Choroid plexus epithelial cell (primary cell): ENCODE measurements at regions not wholly inside any gene's neighbourhood (a gene's known extent, or its start where the extent isn't known, plus 50 kb on each side); places are given as distances from the start of the nearest gene placed in this dataset.
"Not testable (repeated sequence)": the region's sequence is repeated elsewhere in the genome, so short reads cannot be mapped to it uniquely, and the experiment has no call there.

ENCODE experiments used
- DNase-seq: peaks from one replicate; pipeline ENCODE4 v3.0.0-alpha.2; 2010; ENCODE audit warnings: low read depth
- H3K4me3 ChIP-seq: 2 replicates; pipeline ENCODE4 v1.5.1; 2011; ENCODE audit warnings: low read depth, mild to moderate bottlenecking, control low read depth, low read length, moderate library complexity
- TF ChIP-seq, protein P1 (sequence below): conservative IDR thresholded peaks from 2 replicates; pipeline ENCODE4 v1.5.1; 2011; ENCODE audit warnings: low read depth, mild to moderate bottlenecking, control low read depth, inconsistent platforms, low read length, moderate library complexity

DNA sequence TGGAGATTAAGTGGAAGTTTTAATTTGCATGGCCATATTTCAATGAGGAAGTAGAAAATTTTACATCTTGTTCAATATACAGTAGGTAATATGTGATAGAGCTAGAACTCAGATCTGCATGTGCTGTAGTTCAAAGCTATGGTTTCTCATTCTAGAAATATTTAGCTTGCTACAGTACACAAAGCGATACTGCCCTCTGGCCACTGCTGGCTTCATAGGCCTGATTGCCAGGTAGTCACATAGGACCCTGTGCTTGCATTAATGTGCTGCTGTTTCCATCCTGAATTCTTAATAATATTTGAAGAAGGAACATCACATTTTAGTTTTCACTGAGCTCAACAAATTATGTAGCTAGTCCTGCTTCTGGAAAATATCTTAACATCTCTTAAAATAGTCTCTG is 87.0 kb downstream of the PLSCR2 start:
- TF ChIP-seq, protein P1, sequence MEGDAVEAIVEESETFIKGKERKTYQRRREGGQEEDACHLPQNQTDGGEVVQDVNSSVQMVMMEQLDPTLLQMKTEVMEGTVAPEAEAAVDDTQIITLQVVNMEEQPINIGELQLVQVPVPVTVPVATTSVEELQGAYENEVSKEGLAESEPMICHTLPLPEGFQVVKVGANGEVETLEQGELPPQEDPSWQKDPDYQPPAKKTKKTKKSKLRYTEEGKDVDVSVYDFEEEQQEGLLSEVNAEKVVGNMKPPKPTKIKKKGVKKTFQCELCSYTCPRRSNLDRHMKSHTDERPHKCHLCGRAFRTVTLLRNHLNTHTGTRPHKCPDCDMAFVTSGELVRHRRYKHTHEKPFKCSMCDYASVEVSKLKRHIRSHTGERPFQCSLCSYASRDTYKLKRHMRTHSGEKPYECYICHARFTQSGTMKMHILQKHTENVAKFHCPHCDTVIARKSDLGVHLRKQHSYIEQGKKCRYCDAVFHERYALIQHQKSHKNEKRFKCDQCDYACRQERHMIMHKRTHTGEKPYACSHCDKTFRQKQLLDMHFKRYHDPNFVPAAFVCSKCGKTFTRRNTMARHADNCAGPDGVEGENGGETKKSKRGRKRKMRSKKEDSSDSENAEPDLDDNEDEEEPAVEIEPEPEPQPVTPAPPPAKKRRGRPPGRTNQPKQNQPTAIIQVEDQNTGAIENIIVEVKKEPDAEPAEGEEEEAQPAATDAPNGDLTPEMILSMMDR: peak; percentile 61
- no peak overlapping the region for H3K4me3 ChIP-seq
- DNase-seq: peak; percentile 72

DNA sequence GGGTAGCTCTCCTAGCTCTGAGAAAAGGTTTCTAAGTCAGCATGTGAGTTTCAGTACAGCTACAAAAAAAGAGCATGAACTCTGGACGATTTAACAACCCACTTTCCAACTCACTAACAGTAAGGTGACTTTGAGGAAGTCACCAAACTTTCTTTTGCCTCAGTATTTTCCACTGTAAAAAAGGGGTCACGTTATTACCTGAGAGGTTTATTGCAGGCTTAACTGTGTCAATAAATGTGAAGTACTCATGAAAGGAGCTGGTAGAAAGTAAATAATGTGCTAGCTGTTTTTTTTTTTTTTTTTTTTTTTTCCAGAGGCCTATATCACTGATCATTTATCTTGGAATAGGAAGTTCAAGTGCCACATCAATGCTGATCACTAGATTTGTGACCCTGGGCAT is 89.3 kb downstream of the PLSCR2 start:
- no peak for DNase-seq
- TF ChIP-seq, protein P1: no peak
- H3K4me3 ChIP-seq: no peak overlapping the region

DNA sequence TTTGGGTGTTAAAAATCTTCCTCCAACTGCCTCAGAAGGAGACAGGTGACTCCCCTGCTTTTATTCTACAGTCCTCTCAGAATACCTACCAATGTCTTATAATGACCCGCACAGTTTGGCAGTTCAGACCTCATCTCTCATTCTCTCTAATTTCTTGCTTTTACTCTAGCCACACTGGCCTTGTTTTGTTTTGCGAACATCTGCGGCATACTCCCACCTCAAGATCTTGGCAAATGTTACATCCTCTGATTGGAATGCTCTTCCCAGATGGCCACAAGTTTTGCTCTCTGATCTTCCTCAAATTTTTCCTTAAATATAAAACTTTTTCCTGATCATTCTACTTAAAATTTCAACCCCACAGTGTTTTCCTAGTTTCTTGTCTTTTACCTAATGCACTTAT is 94.1 kb downstream of the PLSCR2 start:
- no peak for DNase-seq
- H3K4me3 ChIP-seq: no peak overlapping the region
- TF ChIP-seq, protein P1: no peak

DNA sequence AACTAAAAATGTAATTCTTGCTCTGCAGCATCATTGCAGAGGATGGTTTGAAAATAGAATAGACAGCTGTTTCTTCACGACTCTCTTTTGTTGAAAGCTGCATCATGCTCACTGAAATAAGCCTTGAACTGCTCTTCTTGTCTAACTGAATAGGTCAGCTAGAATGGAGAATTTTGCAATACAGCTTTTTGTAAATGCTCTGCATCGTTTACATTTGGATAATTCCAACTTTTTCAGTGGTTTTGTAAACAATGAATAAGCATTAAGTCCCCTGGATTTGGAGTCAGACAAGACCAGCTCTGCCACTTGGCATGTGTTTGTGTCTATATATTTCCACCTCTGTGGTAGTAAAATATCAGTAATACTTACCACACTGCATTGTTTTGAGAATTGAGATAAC is 95.2 kb downstream of the PLSCR2 start:
- DNase-seq: peak; percentile 36
- no peak overlapping the region for H3K4me3 ChIP-seq
- TF ChIP-seq, protein P1: no peak

DNA sequence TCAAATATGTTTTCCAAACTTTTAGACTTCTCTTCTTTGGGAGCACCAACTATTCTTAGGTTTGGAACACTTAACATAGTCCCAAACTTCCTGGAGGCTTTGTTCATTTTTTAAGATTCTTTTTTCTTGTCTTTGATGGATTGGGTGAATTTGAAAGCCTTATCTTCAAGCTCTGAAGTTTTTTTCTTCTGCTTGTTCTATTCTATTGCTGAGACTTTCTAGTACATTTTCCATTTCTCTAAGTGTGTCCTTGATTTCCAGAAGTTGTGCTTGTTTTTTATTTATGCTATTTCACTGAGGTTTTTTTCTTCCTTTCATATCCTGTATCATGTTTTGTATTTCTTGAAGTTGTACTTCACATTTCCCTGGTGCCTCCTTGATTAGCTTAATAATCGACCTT is 97.5 kb downstream of the PLSCR2 start:
- TF ChIP-seq, protein P1: no peak
- DNase-seq: no peak
- no peak overlapping the region for H3K4me3 ChIP-seq

DNA sequence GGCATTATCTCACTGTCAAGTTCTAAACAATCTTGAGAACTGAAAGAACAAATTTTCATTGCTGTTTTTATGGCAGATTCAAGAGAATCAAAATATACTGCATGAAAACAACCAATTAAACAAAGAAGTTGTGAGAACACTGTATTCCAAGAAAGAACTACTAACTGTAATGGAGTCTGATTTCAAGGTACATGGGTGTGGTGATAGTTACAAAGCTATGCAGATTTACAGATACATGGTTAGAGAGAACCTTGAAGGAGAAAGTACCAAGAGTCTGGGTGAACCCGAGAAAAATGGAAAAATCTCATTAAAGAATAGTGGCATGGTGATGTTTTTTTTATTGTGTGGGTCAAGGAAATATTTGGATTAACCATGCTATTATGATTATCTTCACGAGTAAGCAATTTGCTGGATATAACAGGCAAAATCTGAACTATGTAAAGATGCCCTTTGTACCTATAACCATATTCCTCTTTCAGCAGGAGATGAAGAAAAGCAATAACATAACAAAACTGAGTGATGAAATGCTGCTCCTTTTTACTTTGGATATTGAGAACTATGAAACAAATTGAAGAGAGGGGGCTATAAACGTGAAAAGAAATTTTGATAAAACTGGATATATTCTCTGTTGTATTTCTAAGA is 100.4 kb downstream of the PLSCR2 start:
- TF ChIP-seq, protein P1: no peak
- no peak for DNase-seq
- no peak overlapping the region for H3K4me3 ChIP-seq

DNA sequence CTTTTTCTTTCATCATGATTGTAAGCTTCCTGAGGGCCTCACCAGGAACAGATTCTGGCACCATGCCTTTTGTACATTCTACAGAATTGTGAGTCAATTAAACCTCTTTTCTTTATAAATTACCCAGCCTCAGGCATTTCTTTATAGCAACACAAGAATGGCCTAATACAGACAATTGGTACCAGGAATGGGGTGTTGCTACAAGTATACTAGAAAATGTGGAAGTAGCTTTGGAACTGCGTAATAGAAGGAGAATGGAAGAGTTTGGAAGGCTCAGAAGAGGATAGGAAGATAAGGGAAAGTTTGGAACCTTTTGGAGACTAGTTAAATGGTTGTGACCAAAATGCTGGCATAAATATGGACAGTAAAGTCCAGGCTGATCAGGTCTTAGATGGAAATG is 108.9 kb upstream of the PLSCR4 start:
- TF ChIP-seq, protein P1: no peak
- no peak for DNase-seq
- H3K4me3 ChIP-seq: no peak overlapping the region

DNA sequence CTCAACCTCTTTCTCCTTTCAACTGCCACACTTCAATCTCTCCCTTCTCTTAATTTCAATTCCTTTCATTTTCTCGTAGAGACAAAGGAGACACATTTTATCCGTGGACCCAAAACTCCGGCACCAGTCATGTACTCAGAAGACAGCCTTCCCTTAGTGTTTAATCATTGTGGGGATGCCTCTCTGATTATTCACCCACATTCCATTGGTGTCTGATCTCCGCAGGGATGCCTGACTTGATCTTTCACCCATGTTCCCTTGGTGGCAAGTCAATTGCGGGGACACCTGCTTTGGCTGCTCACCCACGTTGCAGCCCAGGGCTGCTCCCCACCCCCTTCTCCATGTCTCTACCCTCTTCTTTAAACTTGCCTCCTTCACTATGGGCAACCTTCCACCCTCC is 103.5 kb upstream of the PLSCR4 start:
- not testable (repeated sequence) for H3K4me3 ChIP-seq
- peak; percentile 43 for DNase-seq
